Mucosa of gallbladder (tissue), 1 donor: ENCODE measurements at regions not wholly inside any gene's neighbourhood (a gene's known extent, or its start where the extent isn't known, plus 50 kb on each side); places are given as distances from the start of the nearest gene placed in this dataset.
"Not testable (repeated sequence)": the region's sequence is repeated elsewhere in the genome, so short reads cannot be mapped to it uniquely, and the experiment has no call there.

Experiments
- DNase-seq: peaks from one replicate; pipeline ENCODE4 v3.0.0-alpha.2; 2020; ENCODE audit warnings: low spot score
- donor health status: DM: no; HTN: no; CAD: no.

DNA sequence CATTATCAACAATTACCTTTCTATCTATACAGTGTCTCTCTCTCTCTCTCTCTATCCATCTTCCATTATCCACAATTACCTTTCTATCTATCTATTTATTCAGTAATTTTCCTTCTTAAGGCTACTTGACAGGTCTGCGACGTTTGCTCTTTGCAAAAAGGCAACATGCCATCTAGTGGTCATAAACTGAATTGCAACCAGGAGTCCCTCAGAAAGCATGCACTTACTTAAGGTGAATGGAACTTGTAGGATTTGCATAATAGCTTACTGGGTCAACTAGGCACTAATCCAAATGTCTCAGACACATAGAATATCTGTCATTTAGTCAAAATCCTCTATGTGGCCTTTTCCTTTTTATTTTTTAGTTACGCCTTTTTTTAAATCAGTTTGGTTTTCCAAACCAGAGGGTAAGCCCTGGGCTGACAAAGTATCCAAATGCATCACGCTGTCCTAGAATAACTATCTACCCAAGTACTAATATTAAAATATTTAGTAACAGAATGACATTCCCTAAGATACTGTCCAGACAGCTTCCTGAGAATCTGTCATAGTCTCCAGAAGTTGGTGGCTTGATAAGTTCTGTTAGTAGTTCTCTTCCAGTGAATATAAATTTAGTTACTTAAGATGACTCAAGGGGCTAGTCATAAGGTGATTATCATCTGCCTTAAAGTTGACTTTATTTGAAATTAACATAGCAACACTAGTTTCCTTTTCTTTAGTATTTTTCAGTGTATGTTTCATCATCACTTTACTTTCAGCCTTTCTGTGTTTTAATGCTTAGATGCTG is 208.3 kb downstream of the PPP1R3A start:
- DNase-seq = peak; percentile 60

DNA sequence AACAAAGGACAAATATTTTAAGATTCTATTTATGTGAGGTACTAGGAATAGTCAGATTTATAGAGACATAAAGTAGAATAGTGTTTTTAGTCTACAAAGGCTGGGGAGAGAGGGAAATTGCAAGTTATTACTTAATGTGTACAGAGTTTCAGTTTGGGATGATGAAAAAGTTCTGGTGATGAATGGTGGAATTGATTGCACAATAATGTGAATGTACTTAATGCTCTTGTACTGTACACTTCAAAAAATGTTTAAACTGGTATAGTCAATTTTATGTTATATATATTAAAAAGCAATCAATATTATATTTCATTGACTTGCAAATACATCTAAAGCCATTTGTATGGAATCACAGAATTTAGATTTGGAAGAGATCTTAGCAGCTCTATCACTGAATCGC is 213.4 kb downstream of the PPP1R3A start:
- DNase-seq = no peak

DNA sequence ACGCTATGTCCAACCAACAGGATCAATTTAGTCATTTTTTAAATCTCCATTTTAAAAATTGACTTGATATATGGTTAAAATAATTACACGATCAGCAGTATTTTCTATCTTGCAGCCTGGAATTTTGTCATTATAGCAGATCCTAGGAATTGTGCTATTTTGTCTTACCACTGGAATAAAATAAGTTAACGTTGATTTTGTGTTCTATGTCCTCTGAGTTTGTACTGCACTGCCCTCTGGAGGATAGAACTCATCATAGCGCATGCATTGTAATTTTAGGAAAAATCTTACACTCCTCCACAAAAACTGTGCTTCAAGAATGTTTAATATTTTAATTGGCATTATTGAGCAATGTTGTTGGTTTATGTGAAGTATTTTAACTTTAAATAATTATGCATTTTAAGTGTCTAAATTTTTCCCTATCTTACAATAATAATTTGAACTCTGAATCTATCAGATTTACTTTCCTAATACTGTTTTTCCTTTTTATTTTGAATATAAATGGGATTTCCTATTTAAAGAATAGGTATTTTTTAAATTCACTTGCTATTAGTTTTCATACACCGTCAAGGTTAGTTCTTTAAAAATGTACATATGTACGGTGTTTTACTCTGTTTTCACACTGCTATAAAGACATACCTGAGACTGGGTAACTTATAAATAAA is 220.1 kb downstream of the PPP1R3A start:
- no peak for DNase-seq

DNA sequence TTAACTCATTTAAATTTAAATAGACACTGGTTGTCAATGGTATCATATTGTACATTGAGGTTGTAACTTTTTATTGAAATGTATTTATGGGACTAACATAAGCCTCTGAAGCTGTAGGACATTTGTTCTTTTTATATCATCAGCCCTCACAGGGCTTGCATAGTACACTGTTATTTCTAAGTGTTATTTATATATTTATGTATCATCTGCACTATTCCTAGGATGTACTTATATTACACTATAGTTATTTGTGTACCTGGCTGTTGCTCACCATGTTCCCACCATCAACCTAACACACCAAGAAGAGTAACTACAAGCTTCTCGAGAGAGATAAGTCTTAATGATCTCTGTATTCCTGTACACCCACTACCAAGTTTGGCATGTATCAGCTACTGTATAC is 224.7 kb downstream of the PPP1R3A start:
- DNase-seq = no peak

DNA sequence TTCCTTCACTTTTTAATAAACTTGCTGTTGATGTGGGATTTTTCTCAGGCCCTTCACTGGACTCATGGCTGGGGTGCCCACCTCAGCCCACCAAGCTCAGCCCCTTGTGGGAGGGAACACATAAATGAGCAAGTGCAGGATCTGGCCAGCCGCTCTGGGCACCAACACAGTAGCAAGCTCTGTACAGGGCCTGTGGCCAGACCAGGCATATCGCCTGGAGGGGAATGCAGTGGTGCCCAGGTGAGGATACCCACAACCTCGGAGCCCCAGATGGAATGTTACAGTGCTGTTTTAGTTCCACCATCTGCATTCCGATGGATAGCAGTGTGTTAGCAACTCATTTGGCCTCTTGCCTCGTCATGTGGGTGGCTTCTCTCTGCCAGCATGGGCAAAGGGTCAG is 234.6 kb downstream of the PPP1R3A start:
- no peak for DNase-seq

DNA sequence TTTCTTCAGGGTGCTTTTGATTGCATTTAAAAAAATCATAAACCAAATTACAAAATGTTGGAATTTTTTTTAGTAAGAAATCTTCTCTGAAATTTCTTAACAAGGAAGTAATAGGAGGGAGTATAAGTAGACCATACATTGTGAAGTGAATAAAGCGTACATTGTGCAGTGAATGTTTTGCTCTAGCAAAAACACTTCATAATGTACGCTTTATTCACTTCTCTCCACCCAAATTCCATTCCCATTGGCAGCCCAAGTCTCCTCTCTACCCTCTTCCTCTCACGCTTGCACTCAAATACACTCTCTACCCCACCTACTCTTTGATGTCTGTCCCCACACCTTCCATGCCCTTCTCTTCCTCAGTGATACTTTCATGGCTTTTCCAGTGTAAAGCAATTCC is 241.0 kb downstream of the PPP1R3A start:
- DNase-seq = no peak

DNA sequence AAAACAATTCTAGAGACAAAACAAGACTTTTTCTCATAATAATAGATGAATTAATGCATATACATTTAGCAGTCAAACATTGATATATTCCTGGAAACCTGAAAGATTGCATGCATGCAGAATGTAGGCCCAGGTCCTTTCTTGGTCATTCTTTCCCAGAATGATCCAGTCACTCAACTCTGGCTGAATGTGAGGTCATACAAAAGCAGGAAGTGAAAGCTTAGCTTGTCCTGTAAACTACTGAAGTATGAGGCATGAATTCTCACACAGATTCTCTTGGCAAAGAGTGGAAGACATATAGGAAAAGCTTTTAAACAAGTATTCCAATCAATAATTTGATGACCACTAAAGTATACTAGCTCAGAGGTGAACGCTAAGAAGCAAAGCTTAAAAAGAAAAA is 253.9 kb downstream of the PPP1R3A start:
- DNase-seq = no peak

DNA sequence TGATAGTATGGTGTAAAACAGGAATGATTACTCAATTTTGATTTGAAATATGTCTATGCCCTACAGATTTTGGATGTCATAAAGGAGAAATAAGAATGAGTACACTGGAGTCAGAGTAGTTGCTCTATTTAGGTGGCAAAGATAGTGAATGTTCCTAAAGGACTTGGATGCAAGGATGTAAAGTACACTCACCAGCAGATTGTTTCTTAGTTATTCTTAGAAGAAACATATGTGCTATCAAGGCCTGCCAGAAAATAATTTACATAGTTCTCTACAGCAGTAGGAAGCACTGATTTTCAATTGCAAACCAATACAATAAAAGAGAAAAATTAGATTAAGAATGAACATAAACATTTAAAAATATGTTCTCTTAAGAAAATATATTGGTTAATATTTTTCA is 259.4 kb downstream of the PPP1R3A start:
- no peak for DNase-seq

DNA sequence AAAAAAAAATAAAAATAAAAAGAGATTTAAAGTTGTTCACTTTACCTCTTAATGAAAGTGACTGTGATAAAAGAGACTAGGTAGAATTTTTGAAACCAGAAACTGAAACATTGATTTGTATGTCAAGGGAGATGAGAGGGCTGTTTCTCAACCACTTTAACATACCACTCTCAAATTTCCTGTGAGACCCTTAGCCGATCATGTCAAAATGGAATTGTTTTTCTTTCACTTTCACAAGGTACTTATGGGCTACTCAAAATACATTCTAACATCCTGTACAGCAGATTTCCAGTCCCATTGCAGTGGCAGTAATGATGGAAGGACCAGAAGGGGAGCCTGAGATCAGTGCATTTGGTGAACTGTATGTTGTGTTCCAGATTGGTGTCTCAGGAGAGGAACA is 261.2 kb downstream of the PPP1R3A start:
- no peak for DNase-seq

DNA sequence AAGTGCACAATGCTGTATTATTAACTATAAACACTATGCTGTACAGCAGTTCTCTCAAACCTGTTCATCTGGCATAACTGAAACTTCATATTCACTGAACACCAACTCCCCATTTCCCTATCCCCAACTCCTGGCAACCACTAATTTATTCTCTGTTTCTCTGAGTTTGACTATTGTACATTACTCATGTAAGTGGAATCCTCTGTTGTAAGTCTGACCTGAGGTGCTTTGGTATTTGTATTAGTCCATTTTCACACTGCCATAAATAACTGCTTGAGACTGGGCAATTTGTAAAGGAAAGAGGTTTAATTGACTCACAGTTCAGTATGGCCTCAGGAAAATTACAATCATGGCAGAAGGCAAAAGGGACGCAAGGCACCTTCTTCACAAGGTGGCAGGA is 266.3 kb downstream of the PPP1R3A start:
- DNase-seq = no peak

DNA sequence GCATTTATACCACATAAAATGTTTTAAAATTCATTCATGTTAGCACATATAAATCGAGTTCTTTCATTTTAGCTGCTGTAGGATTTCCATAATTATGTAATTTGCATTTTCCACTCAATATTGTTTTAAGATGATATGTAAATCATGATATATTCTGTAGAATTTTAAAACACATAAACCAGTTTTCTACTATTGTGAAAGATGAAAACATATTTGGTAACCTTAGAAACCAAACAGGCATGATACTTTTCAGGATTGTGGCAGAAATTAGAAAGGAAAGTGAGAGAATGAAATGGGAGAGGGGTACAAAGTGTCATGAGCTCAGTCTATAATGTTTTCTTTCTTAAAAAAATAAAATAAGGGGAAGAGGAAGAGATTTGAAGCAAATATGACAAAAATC is 269.3 kb downstream of the PPP1R3A start:
- no peak for DNase-seq

DNA sequence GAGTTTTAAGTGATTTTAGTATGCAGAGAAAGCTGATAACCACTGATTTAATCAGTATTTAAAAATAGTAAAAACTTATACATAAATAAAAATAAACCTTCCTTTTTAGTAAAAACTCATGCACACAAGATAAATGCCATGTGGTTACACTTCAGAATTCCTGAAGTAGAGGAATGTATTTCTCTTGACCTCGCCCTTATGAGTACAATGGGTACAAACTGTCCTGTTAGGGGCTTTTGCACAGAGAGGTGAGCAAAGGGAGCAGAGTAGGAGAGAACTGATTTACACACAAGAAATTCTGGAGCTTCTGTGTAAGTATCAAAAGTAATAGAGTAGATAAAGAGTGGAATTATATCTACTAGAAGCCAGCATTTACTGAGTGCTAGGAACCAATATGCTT is 279.6 kb downstream of the PPP1R3A start:
- DNase-seq = no peak

DNA sequence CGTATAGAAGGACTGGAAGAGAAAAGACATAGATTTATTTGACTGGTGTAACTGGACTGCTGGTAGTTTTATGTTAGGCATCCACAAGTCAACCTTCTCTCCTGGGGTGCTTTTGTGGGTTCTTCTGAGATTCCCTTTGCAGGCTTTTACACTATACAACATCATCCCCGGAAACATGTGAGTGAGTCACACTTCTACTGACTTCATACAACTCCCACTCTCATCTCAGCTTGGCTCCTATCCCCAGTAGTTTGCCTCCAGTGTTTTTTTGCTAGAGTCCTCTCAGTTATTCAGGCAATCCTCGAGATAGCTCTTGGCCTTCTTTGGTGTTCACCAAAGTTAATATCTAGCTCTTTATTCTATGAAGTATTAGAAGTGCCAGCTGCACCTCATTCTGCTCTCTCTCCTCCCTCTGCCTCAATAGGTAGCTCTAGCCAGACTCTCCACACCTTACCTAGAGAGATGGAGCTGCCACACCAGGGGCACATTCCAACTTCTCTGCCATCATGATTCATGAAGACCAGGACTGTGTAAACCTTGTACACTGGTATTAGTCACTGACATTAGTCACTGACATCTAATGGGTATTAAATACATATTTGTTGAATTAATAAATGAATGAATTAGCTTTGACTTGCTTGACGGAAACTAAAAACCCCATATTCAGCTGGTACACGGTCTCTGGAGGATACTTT is 281.9 kb downstream of the PPP1R3A start:
- no peak for DNase-seq

DNA sequence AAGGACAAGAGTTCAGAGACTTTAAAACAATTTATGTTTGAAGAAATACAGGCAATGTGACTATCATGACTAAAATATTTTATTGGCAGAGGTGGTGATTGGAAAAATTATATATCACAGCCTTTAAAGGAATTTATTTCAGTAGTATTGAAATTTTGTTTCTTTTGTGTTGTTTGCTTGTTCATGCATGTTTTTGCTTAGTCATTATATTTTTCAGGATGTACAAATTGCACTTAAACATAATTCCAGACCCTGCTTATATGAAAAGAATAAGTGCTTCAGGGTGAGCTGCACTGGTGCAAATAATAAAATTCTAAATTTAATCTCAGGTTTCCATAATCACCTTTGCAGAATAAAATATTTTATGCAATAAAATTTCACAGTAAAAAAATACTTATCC is 283.3 kb downstream of the PPP1R3A start:
- no peak for DNase-seq

DNA sequence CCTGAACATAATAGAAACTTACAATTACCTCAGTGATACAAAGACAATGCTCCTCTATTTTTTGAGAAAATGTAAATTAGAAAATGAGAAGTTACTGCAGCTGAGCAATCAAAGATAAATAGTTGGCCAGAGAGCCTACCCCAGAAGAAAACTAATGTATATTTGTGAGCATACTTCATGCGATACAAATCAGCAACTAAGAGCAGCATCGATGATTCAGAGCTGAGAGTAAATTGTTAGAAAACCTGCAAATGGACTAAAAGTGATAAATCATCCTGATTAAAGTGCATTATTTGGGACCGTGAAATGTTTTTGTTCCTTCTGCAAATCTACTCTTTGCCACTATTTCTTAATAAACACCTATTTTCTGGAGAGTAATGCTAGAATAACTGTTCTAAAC is 285.7 kb downstream of the PPP1R3A start:
- no peak for DNase-seq

DNA sequence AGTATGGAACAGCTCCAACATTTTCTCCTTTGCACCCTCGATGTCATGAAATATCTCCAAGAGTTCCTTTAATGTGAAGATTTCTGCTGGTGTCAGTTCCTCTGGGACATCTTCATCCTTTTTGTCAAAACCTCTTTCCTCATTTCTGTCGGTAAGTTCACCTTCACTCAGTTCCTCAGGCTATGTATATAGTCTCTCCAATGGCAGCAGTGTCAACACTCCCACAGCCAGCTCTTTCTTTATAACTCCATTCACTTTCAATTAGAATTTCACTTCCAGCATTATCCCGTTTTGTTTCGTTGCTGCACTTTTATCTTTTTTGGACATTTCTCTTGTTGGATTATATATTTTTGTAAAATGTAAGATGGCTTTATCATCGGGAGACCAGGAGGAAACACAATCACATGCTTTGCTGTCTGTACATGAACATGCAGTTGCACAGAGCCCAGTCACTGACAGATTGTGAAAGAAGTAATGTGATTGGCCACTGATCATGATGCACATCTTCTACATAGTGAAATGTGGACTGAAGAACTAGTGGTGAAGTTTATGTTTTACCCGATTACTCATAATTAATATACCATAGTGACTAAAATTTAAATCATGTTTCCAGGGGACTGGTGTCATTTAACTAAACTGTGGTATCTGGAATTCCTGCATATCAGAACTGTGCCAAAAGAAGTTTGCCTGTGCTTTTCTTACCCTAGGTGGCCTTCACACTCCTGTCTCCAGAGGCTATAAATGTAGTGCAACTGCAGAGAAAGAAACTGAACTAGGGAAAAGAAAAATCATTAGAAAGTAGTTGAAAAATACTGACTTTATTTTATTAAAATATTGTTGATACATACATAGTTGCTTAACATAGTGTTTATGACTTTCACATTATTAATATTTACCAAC is 289.6 kb downstream of the PPP1R3A start:
- no peak for DNase-seq

DNA sequence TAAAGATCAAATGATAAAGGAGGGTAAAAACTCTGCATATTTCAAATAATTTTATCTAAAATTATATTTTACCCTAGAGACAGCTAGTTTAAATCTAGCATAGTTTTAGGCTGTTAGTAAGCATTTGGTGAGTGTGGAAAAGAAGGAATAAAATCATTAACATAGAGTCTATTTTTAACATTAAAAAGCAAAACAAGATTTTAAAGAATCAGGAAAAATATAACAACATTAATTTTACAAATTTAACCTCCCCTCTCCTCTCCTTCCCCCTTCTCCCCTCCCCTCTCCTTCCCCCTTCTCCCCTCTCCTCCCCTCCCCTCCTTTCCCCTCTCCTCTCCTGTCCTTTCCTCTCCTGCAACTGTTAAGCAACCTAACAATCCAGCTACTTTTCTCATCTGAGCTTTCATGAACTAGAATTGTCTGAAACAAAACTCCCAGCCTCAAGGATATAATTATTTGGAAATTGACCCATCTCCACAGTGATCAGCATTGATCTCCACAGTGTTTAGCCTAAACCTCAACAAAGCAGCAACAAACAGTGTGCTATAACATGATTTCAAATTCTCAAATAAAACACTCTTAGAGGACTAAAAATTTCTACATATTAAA is 293.2 kb downstream of the PPP1R3A start:
- no peak for DNase-seq

DNA sequence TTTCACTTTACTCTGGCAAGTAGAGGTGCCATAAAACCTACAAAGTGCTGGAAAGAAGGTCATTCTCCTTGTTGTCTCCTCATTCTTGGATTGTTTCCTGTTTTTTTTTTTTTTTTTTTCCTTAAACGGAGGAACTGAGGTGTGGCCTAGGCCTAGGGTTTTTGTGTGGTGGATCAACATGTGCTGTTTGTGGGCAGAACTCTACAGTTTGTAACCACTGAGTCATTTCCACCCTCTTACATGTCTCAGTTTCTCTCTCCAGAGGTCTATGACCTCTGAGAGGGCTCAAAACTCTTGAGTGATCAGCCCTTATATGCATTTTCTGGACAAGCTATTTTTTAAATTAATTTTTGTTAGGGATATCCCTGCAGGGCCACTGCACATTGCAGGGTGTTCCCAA is 296.0 kb downstream of the PPP1R3A start:
- no peak for DNase-seq

DNA sequence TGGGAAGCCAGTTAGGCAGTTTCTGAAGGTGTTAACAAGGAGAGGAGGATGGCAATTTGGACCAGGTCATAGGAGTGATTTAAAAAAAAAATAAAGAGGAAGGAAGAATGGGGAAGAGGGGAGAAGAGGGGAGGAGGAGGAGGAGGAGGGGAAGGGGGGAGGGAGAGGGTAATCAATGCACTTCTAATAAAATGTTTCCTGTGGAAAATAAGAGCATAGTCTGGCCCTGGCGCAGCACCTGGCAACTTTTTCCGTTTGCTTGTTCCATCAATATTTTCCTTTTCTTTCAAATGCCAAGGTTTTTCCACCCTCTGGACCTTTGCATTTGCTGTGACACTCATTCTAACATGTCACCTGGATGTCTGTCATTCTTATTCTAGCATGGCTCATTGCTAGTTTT is 308.2 kb downstream of the PPP1R3A start:
- DNase-seq = no peak

DNA sequence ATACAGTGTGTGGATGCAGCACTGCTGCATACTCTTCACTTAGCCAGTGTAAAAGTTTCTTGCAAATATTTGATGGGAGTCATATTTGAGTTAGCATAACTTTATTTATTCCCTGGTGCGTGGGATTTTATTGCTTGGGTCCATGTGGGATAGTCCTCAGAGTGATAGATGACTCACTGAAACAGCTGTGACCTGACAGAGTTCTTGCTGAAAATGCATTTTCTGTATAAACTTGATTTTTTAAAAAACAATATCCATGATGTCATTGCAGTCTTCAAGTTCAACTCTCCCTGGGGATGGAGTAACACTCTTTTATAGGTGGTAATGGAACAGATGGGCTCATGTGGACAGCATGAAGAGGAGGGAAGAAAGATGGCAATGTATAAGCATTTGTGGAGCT is 310.0 kb downstream of the PPP1R3A start:
- DNase-seq = no peak

DNA sequence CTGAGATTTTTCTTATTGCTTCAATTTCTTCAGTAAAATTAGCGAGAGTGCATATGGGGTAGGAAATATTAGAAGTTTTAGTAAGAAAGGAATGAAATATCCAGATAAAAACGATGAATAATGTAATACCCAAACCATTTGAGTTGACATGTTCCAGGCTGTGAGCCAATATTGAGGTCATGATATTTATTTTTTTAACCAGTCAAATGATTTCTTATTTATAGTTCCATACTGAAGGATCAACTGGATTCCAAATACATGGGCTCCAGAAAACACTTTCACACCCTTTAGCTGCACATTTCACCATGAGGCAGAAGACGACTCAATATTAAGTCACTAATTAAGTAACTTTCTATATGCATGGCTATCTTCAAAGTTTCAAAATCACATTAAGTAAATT is 312.5 kb downstream of the PPP1R3A start:
- no peak for DNase-seq

DNA sequence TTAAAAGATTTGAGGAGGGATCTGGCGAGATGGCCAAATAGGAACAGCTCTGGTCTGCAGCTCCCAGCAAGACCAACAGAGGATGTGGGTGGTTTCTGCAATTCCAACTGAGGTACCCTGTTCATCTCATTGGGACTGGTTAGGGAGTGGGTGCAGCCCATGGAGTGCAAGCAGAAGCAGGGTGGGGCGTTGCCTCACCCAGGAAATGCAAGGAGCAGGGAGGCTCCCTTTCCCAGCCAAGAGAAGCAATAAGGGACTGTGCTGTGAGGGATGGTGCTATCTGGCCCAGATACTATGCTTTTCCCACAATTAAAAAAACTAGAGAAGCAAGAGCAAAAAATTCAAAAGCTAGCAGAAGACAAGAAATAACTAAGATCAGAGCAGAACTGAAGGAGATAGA is 318.4 kb downstream of the PPP1R3A start:
- not testable (repeated sequence) for DNase-seq
